ENCODE measurements at regions not wholly inside any gene's neighbourhood (a gene's known extent, or its start where the extent isn't known, plus 50 kb on each side); places are given as distances from the start of the nearest gene placed in this dataset.

DNA sequence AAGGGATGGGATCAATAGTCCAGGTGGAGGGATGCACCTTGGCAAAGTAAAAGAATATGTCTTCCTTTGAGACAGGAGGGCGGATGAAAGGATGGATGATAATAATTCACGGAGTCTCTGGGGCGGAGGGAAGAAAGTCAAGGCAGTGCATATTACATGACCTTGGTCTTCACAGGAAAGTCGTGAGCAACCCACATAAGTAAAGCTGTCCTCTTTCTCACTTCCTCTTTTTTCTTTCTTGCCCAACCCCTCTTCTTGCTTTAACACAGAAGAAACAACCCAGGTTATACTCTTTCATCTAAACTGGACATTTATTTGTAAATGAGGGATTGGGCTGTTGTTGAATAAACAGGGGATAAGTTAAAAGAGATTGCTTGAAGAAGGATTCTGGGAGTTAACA, 168.7 kb upstream of the SKOR2 start:
- H3K36me3 ChIP-seq (ENCODE audit: control insufficient read depth, insufficient read depth, low read length): no peaks in the 10 kb centered on the region
- no peak for ATAC-seq
- ChIA-PET CTCF (no interaction called here), POLR2A (no interaction called here)
- in situ Hi-C loops (cut with HindIII; ENCODE audit: low pct_unique_long_range_greater_than_20kb, low sequenced_read_pairs) (no loop called here), intact Hi-C loops (cut with micrococcal nuclease; ENCODE audit: unreplicated experiment) (no loop called here)
- H3K27me3 ChIP-seq (ENCODE audit: control insufficient read depth, insufficient read depth, low read length): peaks cover 3% of the 10 kb centered on the region; the same call in 1 of the 2 replicates
- no peak overlapping the region for H3K4me3 ChIP-seq (ENCODE audit: low read depth in 2 of 2, low read length in 2 of 2)
- DNase-seq (ENCODE audit: low read depth, low spot score): no peak
- BruUV-seq (replicated peaks): no TSS peak
- no peak overlapping the region for H3K27ac ChIP-seq (ENCODE audit: low read length)
- H3K9me3 ChIP-seq (ENCODE audit: control insufficient read depth, insufficient read depth, low read depth, low read length): no peaks in the 10 kb centered on the region
- TF ChIP-seq, protein P1, sequence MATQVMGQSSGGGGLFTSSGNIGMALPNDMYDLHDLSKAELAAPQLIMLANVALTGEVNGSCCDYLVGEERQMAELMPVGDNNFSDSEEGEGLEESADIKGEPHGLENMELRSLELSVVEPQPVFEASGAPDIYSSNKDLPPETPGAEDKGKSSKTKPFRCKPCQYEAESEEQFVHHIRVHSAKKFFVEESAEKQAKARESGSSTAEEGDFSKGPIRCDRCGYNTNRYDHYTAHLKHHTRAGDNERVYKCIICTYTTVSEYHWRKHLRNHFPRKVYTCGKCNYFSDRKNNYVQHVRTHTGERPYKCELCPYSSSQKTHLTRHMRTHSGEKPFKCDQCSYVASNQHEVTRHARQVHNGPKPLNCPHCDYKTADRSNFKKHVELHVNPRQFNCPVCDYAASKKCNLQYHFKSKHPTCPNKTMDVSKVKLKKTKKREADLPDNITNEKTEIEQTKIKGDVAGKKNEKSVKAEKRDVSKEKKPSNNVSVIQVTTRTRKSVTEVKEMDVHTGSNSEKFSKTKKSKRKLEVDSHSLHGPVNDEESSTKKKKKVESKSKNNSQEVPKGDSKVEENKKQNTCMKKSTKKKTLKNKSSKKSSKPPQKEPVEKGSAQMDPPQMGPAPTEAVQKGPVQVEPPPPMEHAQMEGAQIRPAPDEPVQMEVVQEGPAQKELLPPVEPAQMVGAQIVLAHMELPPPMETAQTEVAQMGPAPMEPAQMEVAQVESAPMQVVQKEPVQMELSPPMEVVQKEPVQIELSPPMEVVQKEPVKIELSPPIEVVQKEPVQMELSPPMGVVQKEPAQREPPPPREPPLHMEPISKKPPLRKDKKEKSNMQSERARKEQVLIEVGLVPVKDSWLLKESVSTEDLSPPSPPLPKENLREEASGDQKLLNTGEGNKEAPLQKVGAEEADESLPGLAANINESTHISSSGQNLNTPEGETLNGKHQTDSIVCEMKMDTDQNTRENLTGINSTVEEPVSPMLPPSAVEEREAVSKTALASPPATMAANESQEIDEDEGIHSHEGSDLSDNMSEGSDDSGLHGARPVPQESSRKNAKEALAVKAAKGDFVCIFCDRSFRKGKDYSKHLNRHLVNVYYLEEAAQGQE (IDR thresholded peaks at IDR 0.05; ENCODE audit: insufficient read depth in 1 of 2, low read depth in 2 of 2, low read length in 1 of 2): no peak
- no peak for TF ChIP-seq SIN3A (IDR thresholded peaks at IDR 0.05; ENCODE audit: borderline replicate concordance, insufficient read depth, low read depth, low read length)
- no peak for TF ChIP-seq POLR2AphosphoS5 (IDR thresholded peaks at IDR 0.05; ENCODE audit: low read depth, low read length)
- TF ChIP-seq CTCF (IDR thresholded peaks at IDR 0.05): no peak
- no peak for TF ChIP-seq TCF7L2 (IDR thresholded peaks at IDR 0.05; ENCODE audit: low read depth, low read length)
- H3K4me1 ChIP-seq (ENCODE audit: control insufficient read depth, insufficient read depth, low read length): no peaks in the 10 kb centered on the region

GRCh38 chr18:47418746-47419145, 167.3 kb upstream of the SKOR2 start:
- H3K27me3 ChIP-seq (ENCODE audit: control insufficient read depth, insufficient read depth, low read length): peaks cover 3% of the 10 kb centered on the region; the same call in 1 of the 2 replicates
- TF ChIP-seq CTCF (IDR thresholded peaks at IDR 0.05): no peak
- TF ChIP-seq TCF7L2 (IDR thresholded peaks at IDR 0.05; ENCODE audit: low read depth, low read length): no peak
- TF ChIP-seq, protein P1 (IDR thresholded peaks at IDR 0.05; ENCODE audit: insufficient read depth in 1 of 2, low read depth in 2 of 2, low read length in 1 of 2): no peak
- no peak for TF ChIP-seq POLR2AphosphoS5 (IDR thresholded peaks at IDR 0.05; ENCODE audit: low read depth, low read length)
- no peak for TF ChIP-seq SIN3A (IDR thresholded peaks at IDR 0.05; ENCODE audit: borderline replicate concordance, insufficient read depth, low read depth, low read length)
- in situ Hi-C loops (cut with HindIII; ENCODE audit: low pct_unique_long_range_greater_than_20kb, low sequenced_read_pairs): no loop called here

More at GRCh38 chr18:47418746-47419145, 167.3 kb upstream of the SKOR2 start:
- Histone ChIP-seq H3K9me3 (ENCODE audit: control insufficient read depth, insufficient read depth, low read depth, low read length) (no peaks in the 10 kb centered on the region), H3K4me1 (ENCODE audit: control insufficient read depth, insufficient read depth, low read length) (no peaks in the 10 kb centered on the region), H3K36me3 (ENCODE audit: control insufficient read depth, insufficient read depth, low read length) (no peaks in the 10 kb centered on the region), H3K27ac (ENCODE audit: low read length) (no peak overlapping the region), H3K4me3 (ENCODE audit: low read depth in 2 of 2, low read length in 2 of 2) (no peak overlapping the region)
- ATAC-seq (no peak), DNase-seq (ENCODE audit: low read depth, low spot score) (no peak)
- POLR2A ChIA-PET: no interaction called here
- intact Hi-C loops (cut with micrococcal nuclease; ENCODE audit: unreplicated experiment): no loop called here
- no TSS peak for BruUV-seq (replicated peaks)
- CTCF ChIA-PET: no interaction called here

Measured in Panc1 (cell line).